GF-D8 (cell line): ENCODE measurements at regions not wholly inside any gene's neighbourhood (a gene's known extent, or its start where the extent isn't known, plus 50 kb on each side); places are given as distances from the start of the nearest gene placed in this dataset.
"Not testable (repeated sequence)": the region's sequence is repeated elsewhere in the genome, so short reads cannot be mapped to it uniquely, and the experiment has no call there.

Experiments used
- DNase-seq: peaks from one replicate; lab custom pipeline; 2025; lab: John Stamatoyannopoulos, UW

DNA sequence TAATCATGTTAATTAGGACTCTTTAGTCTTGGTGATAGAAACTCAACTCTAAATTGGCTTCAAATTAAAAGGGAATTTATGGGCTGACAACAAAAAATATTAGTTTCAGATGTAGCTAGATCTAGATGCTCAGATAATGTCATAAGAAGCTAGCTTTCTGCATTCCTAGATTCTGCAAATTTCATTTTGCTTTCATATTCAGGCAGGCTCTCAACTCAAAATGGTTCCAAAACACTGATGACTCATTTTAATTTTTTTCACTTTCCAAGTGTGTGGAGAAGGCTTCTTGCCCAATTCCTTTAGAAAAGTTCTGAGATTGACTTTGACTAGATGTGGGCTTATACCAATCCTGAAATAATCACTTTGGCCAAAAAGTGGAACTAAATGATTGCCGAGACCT is 236.7 kb upstream of the GOT2 start:
- no peak for DNase-seq

DNA sequence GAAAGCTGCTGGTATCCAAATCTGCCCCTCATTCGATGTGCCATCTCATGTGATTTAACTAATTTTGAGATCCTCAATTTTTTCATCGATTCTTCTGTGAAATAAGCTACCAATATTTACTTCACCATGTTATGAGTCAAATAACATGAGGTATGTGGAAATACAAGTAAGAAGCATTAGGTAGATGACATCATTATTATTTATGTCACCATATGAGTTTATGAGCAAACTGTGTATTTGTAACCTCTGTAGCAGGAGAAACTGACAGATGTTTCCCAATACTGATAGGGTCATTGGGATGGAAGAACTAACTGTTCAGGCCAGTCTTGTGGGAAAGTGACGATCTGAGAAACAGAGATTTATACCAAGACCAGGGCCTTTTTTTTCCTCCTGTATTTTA is 229.4 kb upstream of the GOT2 start:
- DNase-seq: no peak

DNA sequence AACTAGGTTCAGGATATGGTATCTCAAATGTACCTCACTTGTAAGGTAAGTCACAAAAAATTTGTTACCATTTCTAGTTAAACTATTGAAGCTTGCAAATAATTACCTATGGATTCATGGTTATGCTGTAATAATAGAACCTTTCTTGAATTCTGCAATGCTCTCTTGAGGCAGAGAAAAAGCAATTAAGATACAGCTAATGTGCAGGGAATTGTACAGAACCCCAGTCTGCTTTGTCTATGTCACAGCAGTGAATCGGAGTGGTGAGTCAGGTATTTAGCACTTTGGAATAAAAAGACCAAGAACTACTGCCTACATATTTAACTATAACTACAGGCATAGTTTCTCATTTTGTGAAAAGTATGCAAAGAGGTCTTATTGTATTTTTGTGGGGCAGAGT is 228.7 kb upstream of the GOT2 start:
- no peak for DNase-seq

DNA sequence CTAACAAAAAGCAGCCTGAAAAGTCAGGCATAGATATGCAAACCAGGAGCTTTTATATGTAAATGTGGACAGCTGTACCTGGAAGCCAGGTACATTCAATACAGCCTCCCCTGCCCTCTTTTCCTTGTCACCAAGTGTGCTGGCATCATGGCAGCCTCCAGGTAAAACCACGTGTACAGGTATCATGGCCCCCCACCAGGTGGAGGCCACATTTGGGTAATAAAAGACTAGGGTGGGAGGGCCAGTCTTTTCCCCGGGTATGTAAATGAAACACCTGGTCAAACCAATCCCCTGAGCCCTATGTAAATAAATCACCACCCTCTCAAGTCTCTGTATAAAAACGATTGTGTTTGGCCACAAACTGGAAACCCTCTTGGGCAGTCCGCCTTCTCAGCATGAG is 226.4 kb upstream of the GOT2 start:
- DNase-seq: no peak

DNA sequence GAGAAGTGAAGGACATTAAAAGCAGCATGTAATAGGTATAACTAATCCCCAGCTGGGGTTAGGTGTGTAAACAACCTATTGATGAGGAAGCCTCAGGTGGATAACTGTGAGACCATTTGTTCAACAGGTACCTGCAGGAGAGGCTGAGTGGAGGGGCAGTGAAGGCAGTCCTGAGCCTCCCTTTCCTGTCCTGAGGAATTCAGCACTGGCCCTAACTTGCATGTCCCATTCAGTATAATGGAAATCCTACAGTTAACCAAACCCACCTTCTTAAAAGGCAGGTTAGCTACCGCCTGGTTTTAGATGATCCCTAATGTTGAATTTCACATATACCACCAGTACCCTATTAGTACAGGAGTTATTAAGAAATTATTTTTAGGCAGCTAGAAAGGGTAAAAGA is 225.9 kb upstream of the GOT2 start:
- DNase-seq: no peak

DNA sequence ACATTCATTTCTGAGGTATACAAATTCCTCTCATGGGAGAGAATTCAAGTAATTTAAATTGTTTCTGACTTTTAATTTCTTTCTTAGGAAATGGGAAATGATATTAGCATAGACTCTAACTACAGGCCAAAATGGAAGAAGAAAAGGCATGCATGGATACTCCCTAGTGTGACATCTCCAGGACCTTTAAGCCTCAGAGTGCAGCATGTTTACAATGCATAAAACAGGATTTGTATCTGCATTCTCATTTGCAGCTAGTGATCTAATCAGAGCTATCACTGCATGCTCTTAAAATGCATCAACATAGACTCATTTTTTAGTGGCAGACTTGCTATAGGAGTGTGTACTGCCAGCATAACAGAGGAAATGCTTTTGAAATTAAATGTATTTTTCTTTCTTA is 224.6 kb upstream of the GOT2 start:
- no peak for DNase-seq

DNA sequence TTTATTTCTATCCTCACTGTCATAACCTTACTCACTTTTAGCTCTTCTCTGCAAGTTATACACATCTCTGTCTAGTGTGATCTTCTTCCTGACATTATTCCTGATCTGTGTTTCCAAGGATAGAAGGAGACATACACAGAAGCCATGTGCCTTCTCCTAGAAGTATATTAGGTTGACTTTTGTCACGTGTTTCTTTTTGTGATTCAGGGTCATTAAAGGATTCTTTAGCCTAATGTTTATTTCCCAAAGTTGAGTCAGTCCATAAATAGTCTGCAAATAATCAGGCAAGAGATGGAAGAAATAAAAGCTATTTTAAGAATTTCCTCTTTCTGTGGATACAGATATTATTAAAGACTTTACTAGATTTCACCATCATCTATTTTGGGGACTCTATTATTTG is 214.1 kb upstream of the GOT2 start:
- DNase-seq: no peak

DNA sequence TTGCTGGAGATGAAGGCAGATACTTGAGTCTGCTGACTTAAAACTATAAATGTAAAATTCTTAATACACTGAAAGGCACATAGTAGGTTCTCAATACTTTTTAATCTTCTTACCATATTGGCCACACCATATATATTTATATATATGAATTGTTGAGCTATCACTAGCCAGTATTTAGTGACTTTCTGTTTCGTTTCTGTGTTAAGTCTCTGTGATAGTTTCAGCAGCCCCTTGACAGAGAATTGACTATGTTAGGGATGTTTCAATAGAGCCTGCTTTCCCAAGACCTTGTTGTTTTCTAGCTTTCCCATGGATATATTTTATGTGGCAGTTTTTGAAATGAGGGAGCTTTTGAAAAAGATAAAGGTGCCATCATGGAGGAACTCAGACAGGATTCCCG is 206.5 kb upstream of the GOT2 start:
- no peak for DNase-seq

DNA sequence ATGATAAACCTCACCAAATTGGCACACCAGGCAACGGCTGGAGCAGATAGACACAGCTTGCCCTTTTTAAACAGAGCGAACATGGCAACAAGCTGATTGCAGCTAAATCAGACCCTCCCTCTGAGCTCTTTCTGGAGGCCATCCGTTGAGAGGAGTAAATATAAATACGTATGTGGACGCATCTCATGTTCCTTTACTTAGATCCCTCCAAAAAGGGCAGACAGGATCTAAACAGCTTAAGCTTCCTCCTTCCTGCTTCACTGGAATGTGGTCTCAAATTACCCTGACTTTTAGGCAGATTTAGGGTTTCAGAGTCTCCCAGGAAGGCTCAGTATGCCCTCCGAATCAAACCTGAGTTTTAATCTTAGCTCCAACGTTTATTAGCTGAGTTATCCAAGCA is 204.7 kb upstream of the GOT2 start:
- DNase-seq: no peak

DNA sequence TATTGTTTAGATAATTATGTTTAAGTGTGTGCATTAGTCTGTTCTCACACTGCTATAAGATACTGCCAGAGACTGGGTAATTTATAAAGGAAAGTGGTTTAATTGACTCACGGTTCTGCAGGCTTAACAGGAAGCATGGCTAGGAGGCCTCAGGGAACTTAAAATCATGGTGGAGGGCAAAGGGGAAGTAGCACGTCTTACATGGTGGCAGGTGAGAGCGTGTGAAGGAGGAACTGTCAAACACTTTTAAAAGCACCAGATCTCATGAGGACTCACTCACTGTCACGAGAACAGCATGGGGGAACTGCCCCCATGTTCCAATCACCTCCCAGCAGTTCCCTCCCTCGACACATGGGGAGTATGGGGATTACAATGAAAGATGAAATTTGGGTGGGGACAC is 203.5 kb upstream of the GOT2 start:
- no peak for DNase-seq

DNA sequence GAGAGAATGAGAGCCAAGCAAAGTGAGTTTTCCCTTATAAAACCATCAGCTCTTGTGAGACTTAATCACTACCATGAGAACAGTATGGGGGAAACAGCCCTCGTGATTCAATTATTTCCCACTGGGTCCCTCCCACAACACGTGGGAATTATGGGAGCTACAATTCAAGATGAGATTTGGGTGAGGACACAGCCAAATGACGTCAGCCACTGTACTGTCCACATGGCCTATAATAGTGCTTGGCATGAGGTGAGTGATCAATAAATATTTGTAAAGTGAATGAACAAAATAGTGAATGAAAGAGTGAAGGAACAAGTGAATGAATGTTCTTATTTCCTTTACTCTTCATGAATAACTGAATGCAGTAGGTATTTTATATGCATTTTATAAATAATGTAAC is 199.1 kb upstream of the GOT2 start:
- no peak for DNase-seq

DNA sequence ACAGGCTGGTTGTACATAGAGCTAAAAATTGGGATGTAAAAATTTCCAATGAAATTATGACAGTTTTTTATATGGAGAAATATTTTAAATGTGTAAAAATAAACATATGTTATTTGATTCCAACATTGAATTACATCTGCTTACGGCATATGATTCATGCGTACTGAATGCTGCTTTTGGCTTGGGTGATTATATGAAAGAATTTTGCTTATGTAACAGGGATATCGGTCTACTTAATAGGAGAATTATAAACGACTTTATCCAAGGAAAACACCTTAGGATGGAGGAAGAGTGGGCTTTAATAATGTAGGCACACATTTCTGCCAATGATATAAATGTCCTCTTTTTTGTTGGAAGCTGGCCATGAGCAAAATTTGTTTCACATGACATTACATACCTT is 197.3 kb upstream of the GOT2 start:
- no peak for DNase-seq

DNA sequence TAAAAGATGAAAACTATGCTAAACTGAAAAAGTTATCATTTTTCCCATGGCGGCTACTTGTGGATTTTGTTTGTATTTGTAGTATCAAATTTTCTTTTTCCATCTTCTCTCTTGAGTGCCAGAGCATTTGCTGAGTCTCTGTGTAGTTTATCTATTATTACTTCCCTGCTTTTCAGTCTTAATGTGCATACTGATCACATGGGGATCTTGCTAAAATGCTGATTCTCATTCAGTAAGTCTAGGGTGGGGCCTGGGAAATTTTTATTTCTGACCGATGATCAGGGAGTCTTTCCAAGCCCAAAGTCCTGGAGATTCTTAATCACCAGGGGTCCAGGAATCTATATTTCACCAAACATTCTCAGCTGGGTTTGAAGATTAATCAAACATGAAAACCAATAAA is 189.0 kb upstream of the GOT2 start:
- DNase-seq: no peak

DNA sequence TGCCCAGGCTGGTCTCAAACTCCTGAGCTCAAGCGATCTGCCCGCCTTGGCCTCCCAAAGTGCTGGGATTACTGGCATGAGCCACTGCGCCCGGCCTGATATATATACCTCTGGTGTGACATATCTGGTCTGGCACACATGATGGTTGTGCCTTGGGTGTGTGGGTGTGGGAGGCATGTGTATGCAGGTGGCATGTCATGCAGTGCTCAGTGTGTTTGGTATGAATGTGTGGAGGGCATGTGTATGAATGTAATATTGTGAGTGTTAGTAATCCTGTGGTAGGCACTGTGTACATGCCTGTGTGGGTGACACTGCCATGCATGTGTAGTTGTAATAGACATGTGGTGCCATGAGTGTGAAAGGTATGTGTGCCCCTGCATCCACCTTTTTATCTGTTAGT is 179.3 kb upstream of the GOT2 start:
- no peak for DNase-seq

DNA sequence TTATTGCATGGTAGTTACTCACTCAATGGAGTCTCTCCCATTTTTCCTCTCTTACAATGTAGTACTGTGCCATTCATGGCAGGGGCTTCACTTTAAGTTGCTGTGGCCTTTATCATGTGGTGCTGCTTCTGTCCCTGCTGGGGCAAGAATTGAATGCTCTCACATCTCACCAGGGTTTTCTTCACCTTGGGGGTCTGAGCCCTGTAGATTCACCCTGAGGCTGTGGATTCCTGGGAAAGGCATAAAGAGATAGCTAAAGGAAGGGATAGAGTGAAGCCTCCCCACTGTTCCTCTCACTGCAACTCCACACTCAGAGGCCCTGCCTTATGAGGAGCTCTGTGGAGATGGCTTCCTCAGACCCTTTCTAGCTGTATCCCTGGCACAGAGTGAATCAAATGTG is 178.5 kb upstream of the GOT2 start:
- no peak for DNase-seq

DNA sequence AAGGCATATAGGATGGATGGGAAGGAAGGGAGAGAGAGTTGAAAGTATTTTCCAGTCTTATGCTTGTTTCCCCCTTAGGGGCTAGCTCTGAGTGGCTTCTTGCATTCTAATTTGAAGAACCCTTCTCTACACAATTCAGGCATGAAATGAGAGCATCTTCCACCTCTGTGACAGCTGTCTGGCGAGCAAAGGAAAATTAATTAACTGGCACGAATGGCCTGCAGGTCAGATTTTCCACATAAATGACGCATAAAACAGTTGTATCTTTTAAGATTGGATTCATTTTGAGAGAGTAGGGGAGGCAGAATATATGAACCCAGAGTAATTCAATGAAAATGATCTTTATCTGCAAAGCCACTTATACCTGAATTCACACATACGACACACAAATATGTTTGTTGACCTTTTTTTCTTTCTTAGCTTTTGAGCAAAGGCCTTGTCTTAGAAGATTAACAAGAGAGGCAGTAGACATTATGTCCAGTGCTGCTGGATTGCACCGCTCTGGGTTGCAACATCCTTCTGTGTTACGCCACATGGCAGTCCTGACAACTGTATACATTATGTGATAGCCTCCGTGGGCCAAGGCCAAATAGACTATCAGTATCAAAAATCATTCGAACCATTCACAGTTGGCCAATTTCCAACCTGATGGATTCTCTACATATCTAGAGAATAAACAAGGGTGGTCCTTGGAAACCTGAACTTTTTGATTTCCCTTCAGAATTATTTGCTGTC is 173.0 kb upstream of the GOT2 start:
- DNase-seq: no peak

DNA sequence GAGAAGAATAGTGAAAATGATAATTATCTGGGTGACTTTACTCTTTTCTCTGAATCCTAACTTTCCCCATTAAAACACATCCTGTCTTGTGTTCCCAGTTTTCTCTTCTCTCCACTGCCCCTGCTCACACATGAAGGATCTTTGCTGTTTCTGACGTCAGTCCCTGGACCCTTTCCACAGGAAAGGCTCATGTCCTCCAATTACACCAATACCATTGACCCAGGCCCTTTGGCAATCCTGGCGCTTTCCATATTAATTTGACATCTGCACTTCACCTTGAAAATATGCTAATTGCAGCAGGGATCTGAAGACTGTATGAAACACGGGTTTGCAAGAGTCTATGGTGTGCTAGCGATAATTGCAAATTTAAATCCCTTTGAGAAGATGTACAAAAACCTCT is 170.2 kb upstream of the GOT2 start:
- no peak for DNase-seq

DNA sequence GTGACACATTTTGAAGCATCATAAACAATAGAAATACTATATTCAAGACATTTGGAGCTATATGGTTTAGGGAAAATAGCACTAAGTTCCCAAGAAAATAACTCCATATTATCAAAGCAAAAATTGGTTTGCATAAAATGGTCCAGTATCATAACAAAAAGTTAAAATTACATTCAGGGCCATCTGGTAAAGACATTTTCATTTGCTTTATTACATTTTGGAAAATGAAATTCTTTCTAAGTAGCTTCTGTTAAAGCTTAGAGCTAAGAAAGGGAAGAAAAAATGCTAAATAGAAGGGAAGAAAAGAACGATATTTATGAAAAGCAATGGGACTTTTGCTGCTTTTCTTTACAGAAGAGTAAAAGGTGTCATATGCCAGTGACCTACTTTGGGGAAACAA is 155.4 kb upstream of the GOT2 start:
- no peak for DNase-seq

DNA sequence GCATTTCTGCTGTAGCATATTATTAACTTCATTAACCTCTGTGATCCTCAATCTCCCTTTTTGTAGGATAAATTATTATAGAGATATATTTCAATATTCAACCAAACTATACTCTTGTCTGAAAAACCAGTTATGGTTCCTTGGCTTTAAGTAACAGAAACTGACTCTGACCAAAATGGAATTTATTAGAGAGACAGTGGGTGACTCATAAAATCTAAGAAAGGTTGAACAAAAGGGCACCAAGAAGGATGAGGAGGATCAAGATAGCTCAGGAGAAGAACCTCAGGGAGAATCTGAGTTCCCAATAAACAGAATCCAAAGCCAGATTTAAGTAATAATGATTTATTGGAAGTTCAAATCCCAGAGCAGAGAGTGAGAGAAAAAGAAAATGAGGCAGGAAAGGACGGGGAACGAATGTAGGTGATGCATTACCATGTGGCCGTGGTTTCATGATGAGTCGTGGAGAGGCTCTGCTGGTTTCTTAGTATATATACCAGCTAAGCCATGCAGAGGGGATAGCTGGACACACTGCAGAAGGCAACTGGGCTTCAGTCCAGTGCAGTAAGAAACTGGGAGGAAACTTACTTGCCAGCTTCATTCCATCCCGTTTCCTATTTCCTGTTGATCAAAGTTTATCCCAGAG is 151.5 kb upstream of the GOT2 start:
- DNase-seq: no peak

DNA sequence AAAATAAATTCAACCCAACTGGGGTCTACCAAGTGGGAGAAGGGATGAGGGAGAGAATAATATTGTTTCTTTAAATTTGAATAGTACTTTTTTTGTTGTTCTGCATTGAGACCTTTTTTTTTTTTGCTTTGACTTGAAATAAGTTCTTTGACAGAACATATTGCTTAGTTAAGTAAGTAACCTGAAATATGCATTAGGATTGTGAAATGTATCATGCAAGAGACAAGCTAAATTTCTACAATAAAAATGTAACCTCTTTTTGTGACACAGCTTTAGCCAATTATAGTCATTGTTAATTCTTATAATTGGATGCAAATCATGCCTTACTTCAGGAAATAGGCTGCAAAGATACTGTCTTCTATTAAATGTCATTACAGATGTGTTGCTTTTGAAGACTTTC is 150.0 kb upstream of the GOT2 start:
- DNase-seq: no peak

DNA sequence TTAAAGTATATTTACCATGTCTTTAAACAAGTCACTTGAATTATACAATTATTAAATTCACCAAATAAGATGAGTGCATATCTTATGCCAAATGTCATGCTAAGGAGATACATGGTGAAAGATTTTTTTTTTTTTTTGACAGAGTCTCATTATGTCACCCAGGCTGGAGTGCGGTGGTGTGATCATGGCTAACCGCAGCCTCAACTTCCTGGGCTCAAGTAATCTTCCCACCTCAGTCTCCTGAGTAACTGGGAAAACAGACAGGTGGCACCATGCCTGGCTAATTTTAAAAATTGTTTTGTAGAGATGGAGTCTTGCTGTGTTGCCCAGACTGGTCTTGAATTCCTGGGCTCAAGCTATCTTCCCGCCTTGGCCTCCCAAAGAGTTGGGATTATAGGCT is 149.0 kb upstream of the GOT2 start:
- DNase-seq: peak; percentile 30

DNA sequence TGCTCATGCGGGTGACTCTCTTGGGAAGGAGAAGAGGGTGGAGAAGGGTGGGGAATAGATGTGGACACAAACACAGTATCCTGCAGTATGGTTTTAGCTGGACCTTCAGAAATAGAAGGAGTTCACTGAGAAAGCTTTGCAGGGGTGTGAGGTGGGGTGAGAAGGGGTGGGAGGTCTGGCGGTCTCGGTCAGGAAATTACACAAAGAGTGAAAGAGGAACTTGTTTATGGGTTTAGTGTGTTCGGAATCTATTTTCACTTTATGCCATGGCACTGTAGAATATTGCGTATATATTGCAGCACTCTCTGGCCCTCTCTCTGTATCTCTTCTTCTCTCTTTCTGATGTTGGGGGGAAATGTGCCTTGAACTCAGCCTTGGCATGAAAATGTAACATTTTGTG is 148.2 kb upstream of the GOT2 start:
- peak; percentile 89 for DNase-seq

DNA sequence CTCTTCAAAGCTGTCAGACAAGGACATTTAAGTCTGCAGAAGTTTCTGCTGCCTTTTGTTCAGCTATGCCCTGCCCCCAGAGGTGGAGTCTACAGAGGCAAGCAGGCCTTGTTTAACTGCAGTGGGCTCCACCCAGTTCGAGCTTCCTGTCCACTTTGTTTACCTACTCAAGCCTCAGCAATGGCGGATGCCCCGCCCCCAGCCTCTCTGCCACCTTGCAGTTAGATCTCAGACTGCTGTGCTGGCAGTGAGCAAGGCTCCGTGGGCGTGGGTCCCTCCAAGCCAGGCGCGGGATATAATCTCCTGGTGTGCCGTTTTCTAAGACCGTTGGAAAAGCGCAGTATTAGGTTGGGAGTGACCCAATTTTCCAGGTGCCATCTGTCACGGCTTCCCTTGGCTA is 144.5 kb upstream of the GOT2 start:
- not testable (repeated sequence) for DNase-seq

DNA sequence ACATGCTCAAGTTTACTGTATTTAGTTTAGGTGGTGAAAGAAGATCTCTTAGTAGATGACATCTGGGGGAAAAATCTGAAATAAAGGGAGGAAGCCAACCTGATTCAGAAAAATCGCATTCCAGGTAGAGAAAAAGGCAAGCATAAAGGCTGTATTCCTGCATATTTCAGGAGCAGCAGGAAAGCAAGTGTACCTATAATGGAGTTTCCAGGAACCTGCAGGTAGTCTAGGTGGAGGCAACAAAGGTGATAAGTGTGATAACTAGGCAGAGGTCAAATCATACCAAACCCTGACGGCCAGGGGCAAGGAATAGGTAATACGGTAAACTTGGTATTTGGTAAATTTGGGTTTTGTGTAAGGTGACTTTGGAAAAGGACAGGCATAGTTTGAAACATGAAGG is 132.8 kb upstream of the GOT2 start:
- no peak for DNase-seq
